22Rv1 (cell line): ENCODE measurements at regions not wholly inside any gene's neighbourhood (a gene's known extent, or its start where the extent isn't known, plus 50 kb on each side); places are given as distances from the start of the nearest gene placed in this dataset.
"Not testable (repeated sequence)": the region's sequence is repeated elsewhere in the genome, so short reads cannot be mapped to it uniquely, and the experiment has no call there.

Experiments used
- H3K27ac ChIP-seq: fragments of 450-650 bp; 2 replicates; pipeline ENCODE4 v1.5.1; 2017
- CTCF ChIP-seq: fragments of 450-650 bp; IDR thresholded peaks from 2 replicates; pipeline ENCODE4 v1.5.1; 2017; ENCODE audit warnings: mild to moderate bottlenecking
- ZFX ChIP-seq: fragments of 450-650 bp; IDR thresholded peaks from 2 replicates; pipeline ENCODE4 v1.6.1; 2017; ENCODE audit warnings: antibody characterized with exemption, borderline replicate concordance

DNA sequence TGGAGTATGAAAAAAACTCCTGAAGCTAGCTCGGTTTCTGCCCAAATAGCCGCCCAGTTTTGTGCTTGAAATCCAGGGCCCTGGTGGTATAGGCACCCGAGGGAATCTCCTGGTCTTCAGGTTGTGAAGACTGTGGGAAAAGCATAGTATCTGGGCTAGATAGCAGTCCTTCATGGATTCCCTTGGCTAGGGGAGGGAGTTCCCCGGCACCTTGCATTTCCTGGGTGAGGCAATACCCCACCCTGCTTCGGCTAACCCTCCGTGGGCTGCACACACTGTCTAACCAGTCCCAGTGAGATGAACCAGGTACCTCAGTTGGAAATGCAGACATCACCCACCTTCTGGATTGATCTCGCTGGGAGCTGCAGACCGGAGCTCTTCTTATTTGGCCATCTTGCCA, 184.5 kb upstream of the SLC35B3 start:
- TF ChIP-seq CTCF (no peak), ZFX (no peak)
- no peak overlapping the region for H3K27ac ChIP-seq

GRCh38 chr6:8619408-8619807, 184.1 kb upstream of the SLC35B3 start:
- not testable (repeated sequence) for H3K27ac ChIP-seq

- TF ChIP-seq CTCF: no peak
- no peak for TF ChIP-seq ZFX
- H3K27ac ChIP-seq: no peak overlapping the region
Observed at GRCh38 chr6:8608737-8609136, 173.4 kb upstream of the SLC35B3 start.

DNA sequence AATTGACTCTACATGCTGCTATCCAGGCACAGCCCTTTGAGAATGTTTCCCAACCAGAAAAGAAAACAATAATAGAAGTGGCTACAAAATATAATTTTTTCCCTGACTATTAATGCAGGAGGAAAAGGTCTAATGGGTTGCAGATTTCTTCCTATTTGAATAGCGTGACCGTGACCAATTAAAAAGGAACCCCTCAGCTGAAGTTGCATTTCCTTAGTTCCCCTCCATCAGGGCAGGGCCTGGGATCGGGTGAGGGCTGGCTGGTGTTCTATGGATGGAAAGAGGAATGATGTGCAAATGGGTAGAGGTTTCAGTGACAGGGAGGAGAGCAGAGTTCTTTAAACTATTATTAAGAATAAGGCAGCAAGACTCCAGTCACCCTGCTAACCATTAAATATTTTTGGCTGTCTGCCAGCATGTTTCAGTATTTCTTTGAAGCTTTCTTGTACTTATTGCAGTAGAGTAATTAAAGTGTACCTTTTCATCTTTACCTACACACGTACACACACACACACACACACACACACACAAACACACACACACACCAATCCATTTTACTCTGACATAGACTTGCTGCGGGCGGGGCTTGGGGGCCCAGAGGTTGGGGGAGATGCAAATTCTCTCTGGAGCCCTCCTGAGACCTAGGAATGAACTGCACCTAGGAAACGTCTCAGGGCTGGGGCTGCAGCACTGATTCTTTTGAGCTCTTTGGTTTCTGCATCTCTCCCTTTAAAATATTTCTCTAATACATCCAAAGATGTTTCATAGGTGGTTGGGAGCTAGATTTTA, 154.8 kb upstream of the SLC35B3 start:
- no peak overlapping the region for H3K27ac ChIP-seq
- TF ChIP-seq CTCF (0 out of 2 replicates have a peak, but pooled peaks have one; percentile 23), ZFX (no peak)

DNA sequence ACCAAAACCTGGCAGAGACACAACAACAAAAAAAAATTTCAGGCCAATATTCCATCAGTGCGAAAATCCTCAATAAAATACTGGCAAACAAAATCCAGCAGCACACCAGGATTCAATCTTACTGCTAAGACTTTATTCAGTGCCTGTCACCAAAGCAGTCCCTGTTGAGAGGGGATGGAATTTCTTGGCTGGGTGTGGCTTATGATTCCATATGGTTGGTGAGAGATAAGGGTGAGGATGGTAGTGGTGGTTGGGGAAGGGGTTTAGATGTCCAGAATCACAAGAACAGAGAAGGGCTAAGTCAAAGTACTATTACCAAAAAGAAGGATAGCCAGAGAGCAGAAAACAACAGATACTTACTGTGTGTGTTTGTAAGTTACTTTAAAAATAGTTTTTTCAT, 152.8 kb upstream of the SLC35B3 start:
- no peak for TF ChIP-seq CTCF
- no peak for TF ChIP-seq ZFX
- H3K27ac ChIP-seq: no peak overlapping the region

GRCh38 chr6:8583291-8583690, 147.9 kb upstream of the SLC35B3 start:
- no peak overlapping the region for H3K27ac ChIP-seq
- TF ChIP-seq ZFX (no peak), CTCF (no peak)

DNA sequence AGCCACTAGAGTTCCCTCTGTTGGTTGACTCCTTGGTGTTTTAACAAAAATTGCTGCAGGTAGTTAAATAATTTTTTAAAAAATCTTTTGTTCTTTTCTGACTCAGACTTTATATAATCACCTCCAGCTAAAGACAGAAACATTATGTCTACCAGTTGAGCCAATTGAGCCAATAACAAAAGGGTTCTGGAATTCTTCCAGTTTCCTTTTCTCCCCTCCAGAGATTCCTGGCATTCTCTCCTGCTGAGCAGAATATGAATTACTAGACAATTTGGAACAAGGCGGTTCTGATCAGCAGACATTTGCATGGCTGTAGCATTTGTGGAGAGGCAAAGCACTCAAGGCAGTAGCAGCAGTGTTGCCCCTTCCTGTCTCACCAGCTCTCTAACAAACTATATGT, 144.0 kb upstream of the SLC35B3 start:
- H3K27ac ChIP-seq: no peak overlapping the region
- no peak for TF ChIP-seq CTCF
- no peak for TF ChIP-seq ZFX

DNA sequence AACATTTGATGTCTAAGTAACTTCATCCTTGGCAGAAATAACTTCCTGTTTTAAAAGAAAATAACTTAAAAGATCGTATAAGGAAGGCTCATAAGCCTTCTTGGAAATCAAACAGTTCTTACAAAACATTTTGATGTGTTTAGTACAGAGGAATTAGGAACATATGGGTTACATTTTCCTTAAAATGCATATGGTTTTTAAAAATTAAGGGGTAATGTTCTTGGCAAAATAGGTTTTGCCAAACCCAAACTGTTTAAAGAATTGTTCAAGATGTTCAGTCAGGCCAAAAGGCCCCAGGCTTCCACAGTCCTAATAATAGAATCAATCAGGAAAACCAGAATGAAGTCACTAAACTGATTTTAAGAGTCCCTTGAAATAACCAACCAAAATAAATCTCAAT, 142.7 kb upstream of the SLC35B3 start:
- H3K27ac ChIP-seq: no peak overlapping the region
- TF ChIP-seq ZFX: no peak
- no peak for TF ChIP-seq CTCF
